ENCODE measurements at regions not wholly inside any gene's neighbourhood (a gene's known extent, or its start where the extent isn't known, plus 50 kb on each side); places are given as distances from the start of the nearest gene placed in this dataset.
A peak's percentile ranks its signal among the peaks of the same experiment; 100 is the strongest.
"Not testable (repeated sequence)": the region's sequence is repeated elsewhere in the genome, so short reads cannot be mapped to it uniquely, and the experiment has no call there.

DNA sequence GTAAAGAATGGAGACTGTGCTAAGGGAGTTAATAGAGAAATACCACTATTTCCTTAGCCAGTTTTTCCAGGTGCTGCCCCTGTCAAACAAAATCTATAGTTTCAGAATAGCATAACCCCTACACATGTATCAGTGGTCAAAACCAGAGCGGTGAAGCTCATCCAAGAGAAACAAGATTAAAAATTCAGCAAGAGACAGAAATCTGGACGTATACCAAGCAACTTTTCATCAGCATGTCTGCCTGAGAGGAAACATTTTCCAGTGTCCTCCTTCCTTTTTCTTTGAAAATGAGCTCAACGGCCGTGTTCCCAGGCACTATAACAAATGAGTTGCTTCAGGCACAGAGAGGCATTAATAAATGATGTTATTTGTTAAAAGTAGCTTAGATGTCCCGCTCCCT lies 416.5 kb downstream of the BCKDHB start:
- H3K36me3 ChIP-seq (ENCODE audit: insufficient read depth, low read length), result no peaks in the 10 kb centered on the region
- H3K9ac ChIP-seq (ENCODE audit: low read depth, low read length), result no peak overlapping the region; the same call in 1 of the 2 replicates
- peaks cover 11% of the 10 kb centered on the region for H3K4me1 ChIP-seq (ENCODE audit: insufficient read depth, low read length)
- H3K9me3 ChIP-seq (ENCODE audit: control insufficient read depth, insufficient read depth, low read length), result no peaks in the 10 kb centered on the region

DNA sequence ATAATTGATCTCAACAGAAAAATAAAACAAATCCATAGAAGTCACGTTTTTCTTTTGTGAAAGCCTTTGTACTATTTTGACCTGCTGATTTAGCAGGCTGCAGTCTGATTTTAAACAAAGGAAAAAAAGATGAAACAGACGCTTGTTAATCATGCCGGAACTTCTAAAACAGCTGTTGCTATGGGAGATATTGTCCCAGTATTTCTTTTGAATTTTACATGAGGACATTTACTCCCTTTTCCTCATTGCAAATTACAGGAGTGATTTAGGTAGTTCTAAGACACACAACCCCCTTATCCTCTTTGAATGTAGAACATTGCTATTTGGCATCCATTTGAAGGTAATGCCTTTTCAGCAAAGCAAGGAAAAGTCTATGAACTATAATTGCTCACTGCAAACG lies 416.1 kb downstream of the BCKDHB start:
- no peaks in the 10 kb centered on the region for H3K36me3 ChIP-seq (ENCODE audit: insufficient read depth, low read length)
- H3K9me3 ChIP-seq (ENCODE audit: control insufficient read depth, insufficient read depth, low read length), result no peaks in the 10 kb centered on the region
- H3K4me1 ChIP-seq (ENCODE audit: insufficient read depth, low read length), result peaks cover 11% of the 10 kb centered on the region
- H3K9ac ChIP-seq (ENCODE audit: low read depth, low read length), result no peak overlapping the region

DNA sequence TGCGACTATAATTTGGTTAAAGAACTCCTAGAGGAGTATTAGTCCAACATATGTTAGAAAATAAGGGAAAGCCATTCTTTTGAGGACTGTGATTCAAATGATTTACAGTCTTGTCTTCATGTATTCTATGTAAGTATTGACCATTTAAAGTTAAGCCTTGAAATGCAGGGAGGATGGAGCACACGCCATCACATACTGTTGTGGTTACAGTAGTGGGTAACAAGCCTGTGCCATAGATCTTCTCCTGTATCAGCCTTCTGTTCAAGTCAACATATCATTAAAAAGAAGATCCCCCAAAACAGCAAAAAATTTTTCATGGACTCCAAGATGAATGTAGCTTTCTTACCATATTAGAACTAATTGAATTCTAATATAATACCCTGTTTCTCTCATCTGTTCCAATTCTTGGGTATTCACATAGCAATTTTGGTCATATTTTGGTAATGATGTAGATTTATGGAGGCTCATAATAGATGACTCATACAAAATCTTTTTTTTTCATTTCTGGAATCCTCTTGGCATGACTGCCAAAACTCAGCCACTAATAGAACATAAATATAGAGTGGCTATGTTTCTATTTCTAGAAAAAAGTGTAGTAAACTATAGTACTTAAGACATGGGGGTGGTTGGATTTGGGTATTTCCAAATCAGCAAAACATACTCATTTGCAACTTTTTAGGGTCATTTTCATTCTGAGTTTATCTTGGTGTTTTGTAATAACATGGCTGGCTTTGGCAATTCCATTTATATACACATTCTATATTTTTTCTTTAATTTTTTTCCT lies 413.5 kb downstream of the BCKDHB start:
- H3K4me1 ChIP-seq (ENCODE audit: insufficient read depth, low read length), result peaks cover 11% of the 10 kb centered on the region
- no peak overlapping the region for H3K9ac ChIP-seq (ENCODE audit: low read depth, low read length)
- H3K9me3 ChIP-seq (ENCODE audit: control insufficient read depth, insufficient read depth, low read length), result no peaks in the 10 kb centered on the region
- H3K36me3 ChIP-seq (ENCODE audit: insufficient read depth, low read length), result no peaks in the 10 kb centered on the region

DNA sequence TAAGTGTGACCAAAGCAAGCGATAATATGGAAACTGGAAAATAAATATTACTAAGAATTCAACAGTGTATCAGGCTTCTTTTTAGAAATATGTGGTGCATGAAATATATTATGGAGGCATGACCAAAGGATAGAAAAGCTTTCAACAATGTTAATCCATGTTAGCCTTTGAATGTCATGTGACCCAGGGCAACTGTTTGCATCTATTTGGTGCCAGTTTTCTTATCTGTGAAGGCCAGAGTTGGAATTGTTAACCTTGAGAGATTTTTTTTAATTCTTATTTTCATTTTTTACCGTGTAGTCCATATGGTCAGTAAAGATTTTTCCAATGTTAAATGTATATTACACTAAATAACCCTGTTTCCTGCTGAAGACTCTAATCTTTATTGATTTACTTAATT lies 411.1 kb downstream of the BCKDHB start:
- Histone ChIP-seq H3K4me1 (ENCODE audit: insufficient read depth, low read length) (0 out of 2 replicates have a peak, but pooled peaks cover 4% of the 10 kb centered on the region), H3K9me3 (ENCODE audit: control insufficient read depth, insufficient read depth, low read length) (no peaks in the 10 kb centered on the region), H3K36me3 (ENCODE audit: insufficient read depth, low read length) (no peaks in the 10 kb centered on the region), H3K9ac (ENCODE audit: low read depth, low read length) (no peak overlapping the region)

DNA sequence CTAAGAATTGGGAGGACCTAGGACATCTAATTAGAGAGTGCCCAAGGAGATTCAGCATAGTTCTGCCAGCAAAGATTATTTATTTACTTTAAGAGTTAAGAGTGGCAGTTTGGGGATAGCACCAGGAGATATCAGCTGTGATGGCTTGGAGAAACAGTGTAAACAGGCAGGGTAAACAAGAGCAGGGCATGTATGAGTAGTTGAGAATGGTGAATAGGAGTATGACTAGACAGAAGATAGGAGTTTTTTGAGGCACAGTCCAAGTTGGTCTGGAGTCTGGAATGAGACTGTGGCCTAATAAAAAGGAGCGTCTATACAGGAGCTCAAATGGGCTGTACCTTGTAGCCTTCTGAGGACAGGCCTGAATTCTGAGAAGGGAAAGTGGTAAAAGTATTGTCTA lies 404.1 kb downstream of the BCKDHB start:
- H3K36me3 ChIP-seq (ENCODE audit: insufficient read depth, low read length); H3K4me1 ChIP-seq (ENCODE audit: insufficient read depth, low read length); H3K9ac ChIP-seq (ENCODE audit: low read depth, low read length); H3K9me3 ChIP-seq (ENCODE audit: control insufficient read depth, insufficient read depth, low read length): not testable (repeated sequence)

DNA sequence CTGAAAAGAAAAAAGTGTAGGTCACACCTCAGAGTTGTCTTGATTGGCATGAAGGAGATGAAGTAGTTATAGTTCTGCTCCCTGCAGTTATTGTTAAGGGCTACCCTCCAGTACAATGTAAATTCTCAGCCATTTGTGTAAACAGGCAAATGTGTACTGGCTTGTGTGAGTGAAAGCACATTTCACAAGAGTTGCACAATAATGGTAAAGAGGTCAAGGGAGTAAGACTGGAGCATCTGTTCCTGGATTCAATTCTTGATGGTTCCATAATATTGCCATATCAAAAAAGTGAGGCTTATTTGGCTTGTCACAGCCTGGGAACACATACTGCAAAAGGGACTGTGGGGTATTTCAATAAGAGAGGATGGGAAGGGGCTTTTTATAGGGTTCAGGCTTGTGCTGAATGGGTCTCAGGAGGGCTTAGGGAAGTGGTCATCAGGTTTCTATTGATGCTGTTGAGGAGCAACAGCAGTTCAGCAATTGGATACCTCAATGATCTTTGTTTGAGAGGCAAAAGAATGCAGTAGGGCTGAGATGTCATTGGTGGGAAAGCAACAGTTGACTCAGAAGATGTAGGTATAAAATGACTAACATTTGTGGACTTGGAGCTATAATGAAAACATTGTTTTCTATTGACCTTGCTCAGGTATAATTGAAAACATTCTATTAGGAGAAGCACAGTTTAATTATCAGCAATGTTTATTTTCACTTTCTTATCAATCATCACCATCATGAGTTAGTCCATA lies 402.6 kb downstream of the BCKDHB start:
- H3K4me1 ChIP-seq (ENCODE audit: insufficient read depth, low read length), result no peaks in the 10 kb centered on the region
- H3K9me3 ChIP-seq (ENCODE audit: control insufficient read depth, insufficient read depth, low read length), result no peaks in the 10 kb centered on the region
- H3K36me3 ChIP-seq (ENCODE audit: insufficient read depth, low read length), result no peaks in the 10 kb centered on the region
- H3K9ac ChIP-seq (ENCODE audit: low read depth, low read length), result no peak overlapping the region

DNA sequence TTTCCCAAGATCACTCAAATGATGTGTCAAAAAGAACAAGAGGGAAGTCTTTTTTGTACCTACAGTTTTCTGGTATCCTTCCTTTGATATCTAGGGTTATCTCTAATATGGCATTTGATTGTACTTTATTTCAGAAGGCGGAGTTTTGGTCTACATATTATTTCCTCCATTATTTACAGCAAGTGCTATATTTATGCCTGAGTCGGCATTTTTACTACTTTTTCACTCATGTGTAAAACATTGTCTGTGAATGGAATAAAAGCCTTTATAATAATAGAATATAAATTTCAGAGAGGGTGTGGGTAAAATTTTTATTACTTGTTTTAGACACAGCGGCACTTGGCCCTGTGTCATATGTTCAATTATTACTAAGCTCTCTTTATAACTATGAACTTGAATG lies 398.4 kb downstream of the BCKDHB start:
- Histone ChIP-seq H3K9ac (ENCODE audit: low read depth, low read length) (no peak overlapping the region), H3K9me3 (ENCODE audit: control insufficient read depth, insufficient read depth, low read length) (no peaks in the 10 kb centered on the region), H3K36me3 (ENCODE audit: insufficient read depth, low read length) (no peaks in the 10 kb centered on the region), H3K4me1 (ENCODE audit: insufficient read depth, low read length) (no peaks in the 10 kb centered on the region; the same call in 1 of the 2 replicates)

DNA sequence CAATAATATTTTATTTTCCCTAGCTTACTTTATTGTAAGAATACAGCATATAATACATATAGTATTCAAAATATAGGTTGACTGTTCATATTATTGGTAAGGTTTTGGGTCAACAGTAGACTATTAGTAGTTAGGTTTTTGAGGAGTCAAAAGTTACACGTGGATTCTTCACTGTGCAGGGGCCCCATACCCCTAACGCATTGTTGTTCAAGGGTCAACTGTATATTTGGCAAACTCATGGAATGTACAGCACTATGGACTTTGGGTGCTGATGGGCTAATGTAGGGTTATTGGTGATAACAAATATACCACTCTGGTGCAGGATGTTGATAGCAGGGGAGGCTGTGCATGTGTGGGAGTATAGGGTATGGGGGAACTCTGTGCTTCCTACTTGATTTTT lies 397.2 kb downstream of the BCKDHB start:
- Histone ChIP-seq H3K9me3 (ENCODE audit: control insufficient read depth, insufficient read depth, low read length) (no peaks in the 10 kb centered on the region), H3K36me3 (ENCODE audit: insufficient read depth, low read length) (no peaks in the 10 kb centered on the region), H3K9ac (ENCODE audit: low read depth, low read length) (no peak overlapping the region), H3K4me1 (ENCODE audit: insufficient read depth, low read length) (no peaks in the 10 kb centered on the region; the same call in 1 of the 2 replicates)

DNA sequence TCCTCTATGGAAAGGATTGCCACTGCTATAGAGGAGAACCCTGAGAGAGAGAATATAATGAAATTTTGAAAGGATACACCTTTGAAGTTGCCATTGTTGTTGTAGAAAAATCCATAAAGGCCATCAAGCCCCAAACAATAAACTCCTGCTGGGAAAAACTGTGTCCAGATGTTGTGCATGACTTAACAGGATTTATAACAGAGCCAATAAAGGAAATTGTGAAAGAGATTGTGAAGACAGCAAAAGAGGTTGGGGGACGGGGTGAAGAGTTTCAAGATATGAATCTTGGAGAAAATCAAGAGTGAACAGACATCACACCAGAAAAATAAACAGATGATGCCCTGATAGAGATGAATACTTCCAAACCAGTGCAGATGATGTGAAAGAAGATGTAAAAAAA lies 396.4 kb downstream of the BCKDHB start:
- Histone ChIP-seq H3K9ac (ENCODE audit: low read depth, low read length) (no peak overlapping the region), H3K36me3 (ENCODE audit: insufficient read depth, low read length) (no peaks in the 10 kb centered on the region), H3K4me1 (ENCODE audit: insufficient read depth, low read length) (no peaks in the 10 kb centered on the region; the same call in 1 of the 2 replicates), H3K9me3 (ENCODE audit: control insufficient read depth, insufficient read depth, low read length) (no peaks in the 10 kb centered on the region)

DNA sequence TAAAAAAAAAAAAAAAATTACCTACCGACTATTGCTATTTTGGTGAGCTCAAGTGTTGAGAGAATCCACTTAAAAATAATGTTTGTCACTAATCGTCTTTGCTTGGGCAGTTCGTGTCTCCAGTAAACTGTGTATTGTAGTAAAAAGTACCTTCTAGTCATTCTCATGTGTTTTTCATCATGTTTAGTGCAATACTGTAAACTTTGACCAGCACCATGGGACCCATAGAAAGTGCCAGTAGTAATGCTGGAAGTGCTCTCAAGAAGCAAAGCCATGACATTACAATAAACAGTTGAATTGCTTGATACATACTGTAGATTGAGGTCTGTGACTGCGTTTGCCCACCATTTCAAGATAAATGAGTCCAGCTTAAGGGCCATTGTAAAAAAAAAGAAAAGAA lies 395.2 kb downstream of the BCKDHB start:
- no peaks in the 10 kb centered on the region for H3K9me3 ChIP-seq (ENCODE audit: control insufficient read depth, insufficient read depth, low read length)
- no peaks in the 10 kb centered on the region for H3K36me3 ChIP-seq (ENCODE audit: insufficient read depth, low read length)
- no peak overlapping the region for H3K9ac ChIP-seq (ENCODE audit: low read depth, low read length)
- no peaks in the 10 kb centered on the region; the same call in 1 of the 2 replicates for H3K4me1 ChIP-seq (ENCODE audit: insufficient read depth, low read length)

DNA sequence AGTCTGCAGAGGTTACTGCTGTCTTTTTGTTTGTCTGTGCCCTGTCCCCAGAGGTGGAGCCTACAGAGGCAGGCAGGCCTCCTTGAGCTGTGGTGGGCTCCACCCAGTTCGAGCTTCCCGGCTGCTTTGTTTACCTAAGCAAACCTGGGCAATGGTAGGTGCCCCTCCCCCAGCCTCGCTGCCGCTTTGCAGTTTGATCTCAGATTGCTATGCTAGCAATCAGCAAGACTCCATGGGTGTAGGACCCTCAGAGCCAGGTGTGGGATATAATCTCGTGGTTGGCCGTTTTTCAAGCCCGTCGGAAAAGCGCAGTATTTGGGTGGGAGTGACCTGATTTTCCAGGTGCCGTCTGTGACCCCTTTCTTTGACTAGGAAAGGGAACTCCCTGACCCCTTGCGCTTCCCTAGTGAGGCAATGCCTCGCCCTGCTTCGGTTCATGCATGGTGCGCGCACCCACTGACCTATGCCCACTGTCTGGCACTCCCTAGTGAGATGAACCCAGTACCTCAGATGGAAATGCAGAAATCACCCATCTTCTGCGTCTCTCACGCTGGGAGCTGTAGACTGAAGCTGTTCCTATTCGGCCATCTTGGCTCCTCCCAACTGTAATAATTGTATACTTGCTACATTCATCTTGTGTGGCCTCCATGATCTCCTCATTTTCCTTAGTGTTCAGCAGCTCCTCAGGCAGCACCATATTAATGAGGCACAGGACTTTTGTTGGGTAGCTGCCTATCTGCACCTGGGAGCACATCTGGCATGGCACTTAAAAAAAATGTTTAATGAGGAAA lies 391.4 kb downstream of the BCKDHB start:
- not testable (repeated sequence) for H3K9me3 ChIP-seq (ENCODE audit: control insufficient read depth, insufficient read depth, low read length); H3K4me1 ChIP-seq (ENCODE audit: insufficient read depth, low read length); H3K36me3 ChIP-seq (ENCODE audit: insufficient read depth, low read length)
- H3K9ac ChIP-seq (ENCODE audit: low read depth, low read length), result peak overlapping the region; percentile 24; the same call in 1 of the 2 replicates

DNA sequence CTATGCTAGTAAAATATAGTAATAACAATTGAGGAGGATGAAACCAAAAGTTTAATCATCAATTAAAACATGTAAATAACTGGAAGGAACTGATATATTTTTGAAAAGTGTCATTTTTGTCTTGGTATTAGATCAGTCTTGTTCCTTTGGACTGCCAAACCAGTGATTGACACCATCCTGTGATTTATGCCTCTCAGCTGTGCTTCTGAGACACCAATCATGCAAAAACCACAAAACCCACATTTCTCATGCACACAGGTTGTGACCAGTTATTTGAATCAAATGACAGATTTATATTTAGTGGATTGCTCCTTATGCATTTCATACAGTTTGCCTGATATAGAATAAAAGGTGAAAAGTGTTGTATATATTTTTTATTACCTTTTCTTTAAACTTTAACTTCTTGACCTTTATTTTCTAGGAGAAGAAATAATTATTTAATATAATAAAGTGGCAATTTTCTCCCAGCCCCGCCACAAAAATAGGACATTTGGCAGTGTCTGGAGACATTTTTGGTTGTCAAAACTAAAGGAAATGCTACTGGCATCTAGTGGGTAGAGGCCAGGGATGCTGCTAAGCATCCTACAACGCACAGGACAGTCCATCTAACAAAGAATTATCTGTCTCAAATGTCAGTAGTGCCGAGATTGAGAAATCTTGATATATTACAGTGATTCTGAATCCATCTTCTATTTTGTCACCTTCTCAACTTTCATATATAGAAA lies 383.6 kb downstream of the BCKDHB start:
- H3K36me3 ChIP-seq (ENCODE audit: insufficient read depth, low read length), result no peaks in the 10 kb centered on the region
- H3K4me1 ChIP-seq (ENCODE audit: insufficient read depth, low read length), result no peaks in the 10 kb centered on the region
- H3K9me3 ChIP-seq (ENCODE audit: control insufficient read depth, insufficient read depth, low read length), result no peaks in the 10 kb centered on the region
- no peak overlapping the region for H3K9ac ChIP-seq (ENCODE audit: low read depth, low read length)

DNA sequence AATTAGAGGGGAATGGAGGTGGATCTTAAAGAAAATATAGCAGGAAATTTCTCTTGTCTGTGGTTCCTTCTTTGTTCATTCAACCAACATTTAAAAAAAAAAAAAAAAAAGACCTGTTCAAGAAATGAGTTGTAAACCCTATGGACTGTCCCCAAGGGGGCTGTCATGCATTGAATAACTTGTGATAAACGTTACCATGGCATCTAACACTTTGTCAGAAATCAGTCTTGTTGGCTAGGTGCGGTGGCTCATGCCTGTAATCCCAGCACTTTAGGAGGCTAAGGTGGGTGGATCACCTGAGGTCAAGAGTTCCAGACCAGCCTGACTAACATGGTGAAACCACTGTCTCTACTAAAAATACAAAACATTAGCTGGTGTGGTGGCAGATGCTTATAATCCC lies 381.7 kb downstream of the BCKDHB start:
- Histone ChIP-seq H3K9ac (ENCODE audit: low read depth, low read length) (no peak overlapping the region), H3K9me3 (ENCODE audit: control insufficient read depth, insufficient read depth, low read length) (no peaks in the 10 kb centered on the region), H3K4me1 (ENCODE audit: insufficient read depth, low read length) (no peaks in the 10 kb centered on the region), H3K36me3 (ENCODE audit: insufficient read depth, low read length) (no peaks in the 10 kb centered on the region)

DNA sequence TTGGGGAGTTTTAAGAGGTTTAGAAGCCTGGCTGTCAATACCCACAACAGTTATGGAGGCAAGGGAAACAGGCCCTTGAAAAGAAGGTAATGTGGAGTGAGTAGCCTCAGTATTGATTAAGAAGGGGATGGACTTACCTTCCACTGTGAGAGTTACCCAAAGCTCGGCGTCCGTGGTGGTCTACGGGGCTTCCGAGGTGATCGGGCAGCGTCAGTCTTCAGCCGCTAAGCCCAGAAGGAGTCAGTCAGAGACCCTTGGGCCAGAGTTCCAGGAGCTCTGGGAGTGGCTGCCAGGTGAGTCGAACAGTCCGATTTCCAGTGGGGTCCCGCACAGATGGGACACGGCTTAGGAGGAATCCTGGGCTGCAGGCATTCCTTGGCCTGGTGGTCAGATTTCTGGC lies 379.0 kb downstream of the BCKDHB start:
- H3K9me3 ChIP-seq (ENCODE audit: control insufficient read depth, insufficient read depth, low read length); H3K4me1 ChIP-seq (ENCODE audit: insufficient read depth, low read length); H3K36me3 ChIP-seq (ENCODE audit: insufficient read depth, low read length); H3K9ac ChIP-seq (ENCODE audit: low read depth, low read length): not testable (repeated sequence)
